ENCODE measurements at regions not wholly inside any gene's neighbourhood (a gene's known extent, or its start where the extent isn't known, plus 50 kb on each side); places are given as distances from the start of the nearest gene placed in this dataset.

GRCh38 chr9:23290973-23291372 is 535.1 kb downstream of the ELAVL2 start:
- Mint-ChIP-seq H3K9me3 (ENCODE audit: unreplicated experiment) (no peaks in the 10 kb centered on the region), H3K27me3 (ENCODE audit: unreplicated experiment) (no peaks in the 10 kb centered on the region), H3K27ac (ENCODE audit: unreplicated experiment) (no peak overlapping the region), H3K4me1 (ENCODE audit: unreplicated experiment) (no peaks in the 10 kb centered on the region), H3K36me3 (ENCODE audit: unreplicated experiment) (no peaks in the 10 kb centered on the region), H3K4me3 (ENCODE audit: unreplicated experiment) (no peak overlapping the region)
- TF ChIP-seq CTCF (IDR thresholded peaks at IDR 0.05), result no peak
- DNase-seq (ENCODE audit: extremely low spot score, unreplicated experiment), result no peak

GRCh38 chr9:23302281-23302680 is 523.8 kb downstream of the ELAVL2 start:
- Mint-ChIP-seq H3K9me3 (ENCODE audit: unreplicated experiment) (no peaks in the 10 kb centered on the region), H3K27ac (ENCODE audit: unreplicated experiment) (no peak overlapping the region), H3K27me3 (ENCODE audit: unreplicated experiment) (no peaks in the 10 kb centered on the region), H3K36me3 (ENCODE audit: unreplicated experiment) (no peaks in the 10 kb centered on the region), H3K4me3 (ENCODE audit: unreplicated experiment) (no peak overlapping the region), H3K4me1 (ENCODE audit: unreplicated experiment) (no peaks in the 10 kb centered on the region)
- no peak for TF ChIP-seq CTCF (IDR thresholded peaks at IDR 0.05)
- DNase-seq (ENCODE audit: extremely low spot score, unreplicated experiment), result no peak

- Mint-ChIP-seq H3K36me3 (ENCODE audit: unreplicated experiment) (no peaks in the 10 kb centered on the region), H3K4me1 (ENCODE audit: unreplicated experiment) (no peaks in the 10 kb centered on the region), H3K4me3 (ENCODE audit: unreplicated experiment) (no peak overlapping the region), H3K27me3 (ENCODE audit: unreplicated experiment) (no peaks in the 10 kb centered on the region), H3K9me3 (ENCODE audit: unreplicated experiment) (no peaks in the 10 kb centered on the region), H3K27ac (ENCODE audit: unreplicated experiment) (no peak overlapping the region)
- DNase-seq (ENCODE audit: extremely low spot score, unreplicated experiment), result no peak
- TF ChIP-seq CTCF (IDR thresholded peaks at IDR 0.05), result no peak
Observed at GRCh38 chr9:23306731-23307130, 519.3 kb downstream of the ELAVL2 start.

- Mint-ChIP-seq H3K27ac (ENCODE audit: unreplicated experiment) (no peak overlapping the region), H3K9me3 (ENCODE audit: unreplicated experiment) (no peaks in the 10 kb centered on the region), H3K4me3 (ENCODE audit: unreplicated experiment) (no peak overlapping the region), H3K27me3 (ENCODE audit: unreplicated experiment) (no peaks in the 10 kb centered on the region), H3K36me3 (ENCODE audit: unreplicated experiment) (no peaks in the 10 kb centered on the region), H3K4me1 (ENCODE audit: unreplicated experiment) (no peaks in the 10 kb centered on the region)
- no peak for TF ChIP-seq CTCF (IDR thresholded peaks at IDR 0.05)
- no peak for DNase-seq (ENCODE audit: extremely low spot score, unreplicated experiment)
Observed at GRCh38 chr9:23307731-23308513, 518.1 kb downstream of the ELAVL2 start.

GRCh38 chr9:23309800-23310199 is 516.2 kb downstream of the ELAVL2 start:
- no peak overlapping the region for H3K27ac Mint-ChIP-seq (ENCODE audit: unreplicated experiment)
- no peak for TF ChIP-seq CTCF (IDR thresholded peaks at IDR 0.05)
- no peaks in the 10 kb centered on the region for H3K4me1 Mint-ChIP-seq (ENCODE audit: unreplicated experiment)
- no peak overlapping the region for H3K4me3 Mint-ChIP-seq (ENCODE audit: unreplicated experiment)
- no peak for DNase-seq (ENCODE audit: extremely low spot score, unreplicated experiment)
- H3K36me3 Mint-ChIP-seq (ENCODE audit: unreplicated experiment), result no peaks in the 10 kb centered on the region
- no peaks in the 10 kb centered on the region for H3K9me3 Mint-ChIP-seq (ENCODE audit: unreplicated experiment)
- H3K27me3 Mint-ChIP-seq (ENCODE audit: unreplicated experiment), result no peaks in the 10 kb centered on the region

Measured in osteocyte (in vitro differentiated cells).